Spleen (tissue), 11 donors: ENCODE measurements at regions not wholly inside any gene's neighbourhood (a gene's known extent, or its start where the extent isn't known, plus 50 kb on each side); places are given as distances from the start of the nearest gene placed in this dataset.

ENCODE experiments used
- DNase-seq: peaks from one replicate; pipeline ENCODE4 v3.0.0-alpha.2; 2020
- H3K27ac ChIP-seq, 8 donors: fragments of 200-600 bp; sonication (generic) in 7 of 8; 1 replicate in 4 of 8; 2 replicates in 4 of 8; pipeline versions ENCODE4 v1.5.0 to v1.8.0; 2016 to 2021; ENCODE audit warnings: inconsistent platforms in 4 of 8, mild to moderate bottlenecking in 4 of 8, moderate library complexity in 1 of 8
- H3K27me3 ChIP-seq, 7 donors: fragments of 200-600 bp; sonication (generic) in 6 of 7; replicated peaks in 1 of 7; 1 replicate in 4 of 7; 2 replicates in 3 of 7; pipeline versions ENCODE4 v1.5.0 to v1.8.0; 2016 to 2021; ENCODE audit warnings: inconsistent platforms in 3 of 7, mild to moderate bottlenecking in 1 of 7
- H3K36me3 ChIP-seq, 6 donors: fragments of 200-600 bp; sonication (generic) in 5 of 6; 1 replicate in 4 of 6; 2 replicates in 2 of 6; pipeline versions ENCODE4 v1.5.0 to v1.8.0; 2016 to 2021; ENCODE audit warnings: inconsistent platforms in 2 of 6
- H3K4me1 ChIP-seq, 6 donors: fragments of 200-600 bp; sonication (generic) in 5 of 6; 1 replicate in 3 of 6; 2 replicates in 3 of 6; pipeline versions ENCODE4 v1.5.0 to v1.8.0; 2016 to 2021; ENCODE audit warnings: inconsistent platforms in 3 of 6
- H3K4me3 ChIP-seq, 8 donors: fragments of 200-600 bp; sonication (generic) in 7 of 8; 1 replicate in 4 of 8; 2 replicates in 4 of 8; pipeline versions ENCODE4 v1.5.0 to v1.8.0; 2016 to 2021; ENCODE audit warnings: inconsistent platforms in 4 of 8, mild to moderate bottlenecking in 4 of 8, moderate library complexity in 2 of 8
- H3K9me3 ChIP-seq, 8 donors: fragments of 200-600 bp; sonication (generic) in 7 of 8; 1 replicate in 4 of 8; 2 replicates in 4 of 8; pipeline versions ENCODE4 v1.5.0 to v1.8.0; 2016 to 2021; ENCODE audit warnings: inconsistent platforms in 4 of 8
- CTCF ChIP-seq, 11 experiments: fragments of 200-600 bp in 7 of 11; fragments of 450-650 bp in 4 of 11; sonication (generic) in 4 of 11; IDR thresholded peaks in 8 of 11; conservative IDR thresholded peaks in 3 of 11; 1 replicate in 7 of 11; 2 replicates in 4 of 11; pipeline versions ENCODE4 v1.4.0 to v1.8.0; 2016 to 2021; ENCODE audit warnings: antibody characterized with exemption in 11 of 11, inconsistent platforms in 4 of 11, mild to moderate bottlenecking in 1 of 11
- POLR2A ChIP-seq, 3 donors: fragments of 450-650 bp; IDR thresholded peaks; one replicate each; pipeline ENCODE4 v1.5.1; 2017; ENCODE audit warnings: antibody characterized with exemption in 3 of 3, mild to moderate bottlenecking in 1 of 3
- POLR2AphosphoS5 ChIP-seq, 3 donors: sonication (generic); formaldehyde crosslinking; IDR thresholded peaks; one replicate each; pipeline ENCODE4 v1.5.1; 2017; ENCODE audit warnings: antibody characterized with exemption in 3 of 3
- WGBS, 5 donors: extraction: QIAGEN DNeasy Blood & Tissue Kit in 3 of 5; methylation state at CpG; one replicate each; pipeline versions ENCODE4 v1.1.5 to v1.1.7; 2013 to 2018; 5-methylcytosine and 5-hydroxymethylcytosine counted together
- intact Hi-C: fragments of 100-400 bp; cut with DNase I; formaldehyde crosslinking; loops from one replicate; pipeline ENCODE4 v1.15.0; 2023; ENCODE audit warnings: low total_unique reads
- donor health status: healthy with polysubstance abuse.
- donor health status: DM: no; HTN: no; CAD: no; lungs with moderate emphysema.
- donor health status: DM: no; HTN: no; CAD: no.
- donor health status: Bipolar disorder and iron deficiency.
- donor health status: healthy.
- donor health status: DM: no; HTN: no; CAD: no.
- donor health status: DM: yes; HTN: yes; CAD: no.

DNA sequence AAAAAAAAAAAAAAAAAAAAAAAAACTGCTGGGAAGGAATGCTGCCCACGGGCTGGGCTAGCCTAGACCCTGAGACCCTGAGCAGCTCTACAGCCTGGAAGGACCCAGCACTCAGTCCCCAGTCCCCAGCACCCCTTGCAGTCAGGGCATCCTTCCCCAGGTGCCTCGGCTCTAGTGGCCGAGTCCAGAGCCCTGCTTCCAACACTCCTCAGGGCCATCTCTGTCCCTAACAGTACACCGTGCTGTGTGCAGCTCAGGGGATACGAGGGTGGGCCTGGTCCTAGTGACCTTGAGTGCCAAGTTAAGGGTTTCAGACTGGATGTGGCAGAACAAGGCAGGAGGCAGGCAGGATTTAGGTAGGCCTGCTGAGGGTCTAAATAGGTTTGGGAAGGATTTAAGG is 50.2 kb upstream of the LRP8 start:
- 67 to 84% (median 80%) methylated on average over 5 of the region's 5 CpGs for WGBS, 5 donors
- H3K4me3 ChIP-seq, result no peak overlapping the region
- intact Hi-C loops, result no loop called here
- DNase-seq, result peak; percentile 59
- no peak for TF ChIP-seq POLR2A (IDR thresholded peaks at IDR 0.05)
- TF ChIP-seq POLR2AphosphoS5 (IDR thresholded peaks at IDR 0.05), result no peak
- TF ChIP-seq CTCF (IDR thresholded peaks at IDR 0.05 in 8 of 11, conservative IDR thresholded peaks at IDR 0.05 in 3 of 11), result no peak
- H3K27me3 ChIP-seq, result no peaks in the 10 kb centered on the region
- H3K36me3 ChIP-seq, result no peaks in the 10 kb centered on the region
- no peak overlapping the region for H3K27ac ChIP-seq
- no peaks in the 10 kb centered on the region for H3K9me3 ChIP-seq
- no peaks in the 10 kb centered on the region for H3K4me1 ChIP-seq

GRCh38 chr1:53378932-53379661 is 51.2 kb upstream of the LRP8 start:
- no peak for TF ChIP-seq POLR2A (IDR thresholded peaks at IDR 0.05)
- no peak for TF ChIP-seq POLR2AphosphoS5 (IDR thresholded peaks at IDR 0.05)
- TF ChIP-seq CTCF (IDR thresholded peaks at IDR 0.05 in 8 of 11, conservative IDR thresholded peaks at IDR 0.05 in 3 of 11), result no peak
- no peaks in the 10 kb centered on the region for H3K36me3 ChIP-seq
- H3K27me3 ChIP-seq, result peaks cover 0 to 5% (median 0%) of the 10 kb centered on the region in 7 donors
- no peak overlapping the region for H3K4me3 ChIP-seq
- peak; percentile 37 for DNase-seq
- no peaks in the 10 kb centered on the region for H3K4me1 ChIP-seq
- WGBS, 5 donors, result 91 to 95% (median 94%) methylated on average over 11 of the region's 11 CpGs
- no peak overlapping the region for H3K27ac ChIP-seq
- H3K9me3 ChIP-seq, result no peaks in the 10 kb centered on the region
- intact Hi-C loops, result no loop called here

GRCh38 chr1:53379662-53380002 is 51.8 kb upstream of the LRP8 start:
- no peaks in the 10 kb centered on the region for H3K4me1 ChIP-seq
- no peak for DNase-seq
- whole genome bisulfite sequencing, 5 donors, result 93 to 100% (median 95%) methylated on average over 4 of the region's 4 CpGs
- TF ChIP-seq POLR2A (IDR thresholded peaks at IDR 0.05), result no peak
- no peaks in the 10 kb centered on the region for H3K36me3 ChIP-seq
- no peaks in the 10 kb centered on the region for H3K9me3 ChIP-seq
- peaks cover 0 to 5% (median 0%) of the 10 kb centered on the region in 7 donors for H3K27me3 ChIP-seq
- no peak overlapping the region for H3K27ac ChIP-seq
- intact Hi-C loops, result no loop called here
- no peak overlapping the region for H3K4me3 ChIP-seq

GRCh38 chr1:53380296-53380695 is 52.4 kb upstream of the LRP8 start:
- H3K27ac ChIP-seq, result no peak overlapping the region
- H3K27me3 ChIP-seq, result peaks cover 0 to 5% (median 0%) of the 10 kb centered on the region in 7 donors
- no peaks in the 10 kb centered on the region for H3K36me3 ChIP-seq
- WGBS, 5 donors, result 88 to 92% (median 89%) methylated on average over 5 of the region's 5 CpGs
- no peak overlapping the region for H3K4me3 ChIP-seq
- no peaks in the 10 kb centered on the region for H3K9me3 ChIP-seq
- DNase-seq, result peak; percentile 33
- intact Hi-C loops, result no loop called here
- peaks cover 0 to 4% (median 0%) of the 10 kb centered on the region in 6 donors for H3K4me1 ChIP-seq
- no peak for TF ChIP-seq POLR2A (IDR thresholded peaks at IDR 0.05)
- no peak for TF ChIP-seq CTCF (IDR thresholded peaks at IDR 0.05 in 8 of 11, conservative IDR thresholded peaks at IDR 0.05 in 3 of 11)
- no peak for TF ChIP-seq POLR2AphosphoS5 (IDR thresholded peaks at IDR 0.05)
